Trophoblast cell (in vitro differentiated cells and primary cell): ENCODE measurements at regions not wholly inside any gene's neighbourhood (a gene's known extent, or its start where the extent isn't known, plus 50 kb on each side); places are given as distances from the start of the nearest gene placed in this dataset.
"Not testable (repeated sequence)": the region's sequence is repeated elsewhere in the genome, so short reads cannot be mapped to it uniquely, and the experiment has no call there.

Experiments used
- DNase-seq, 2 donors: peaks; one replicate each; pipeline ENCODE4 v3.0.0-alpha.2; 2016
- H2AFZ ChIP-seq: 2 replicates; pipeline ENCODE4 v1.6.1; 2013; ENCODE audit warnings: low read length, moderate library complexity, mild to moderate bottlenecking; ENCODE audit not compliant: insufficient read depth, poor library complexity
- H2AK5ac ChIP-seq: 2 replicates; pipeline ENCODE4 v1.6.1; 2013; ENCODE audit warnings: mild to moderate bottlenecking, low read length
- H2BK120ac ChIP-seq: 2 replicates; pipeline ENCODE4 v1.6.1; 2013; ENCODE audit warnings: low read length, mild to moderate bottlenecking, moderate library complexity; ENCODE audit not compliant: insufficient read depth, poor library complexity
- H2BK12ac ChIP-seq: 2 replicates; pipeline ENCODE4 v1.6.1; 2013; ENCODE audit warnings: mild to moderate bottlenecking, low read length, moderate library complexity
- H2BK5ac ChIP-seq: 2 replicates; pipeline ENCODE4 v1.6.1; 2013; ENCODE audit warnings: low read length, low read depth, moderate library complexity, mild to moderate bottlenecking; ENCODE audit not compliant: poor library complexity
- H3K14ac ChIP-seq: 2 replicates; pipeline ENCODE4 v1.6.1; 2013; ENCODE audit warnings: mild to moderate bottlenecking, low read length
- H3K18ac ChIP-seq: 2 replicates; pipeline ENCODE4 v1.6.1; 2013; ENCODE audit warnings: mild to moderate bottlenecking, low read length
- H3K23ac ChIP-seq: 2 replicates; pipeline ENCODE4 v1.6.1; 2013; ENCODE audit warnings: low read length
- H3K27ac ChIP-seq: 2 replicates; pipeline ENCODE4 v1.5.1; 2013; ENCODE audit warnings: low read depth, mild to moderate bottlenecking, inconsistent platforms, low read length, moderate library complexity
- H3K27me3 ChIP-seq: 2 replicates; pipeline ENCODE4 v1.6.1; 2013; ENCODE audit warnings: inconsistent platforms, mild to moderate bottlenecking, low read length, moderate library complexity; ENCODE audit not compliant: insufficient read depth
- H3K36me3 ChIP-seq, 2 experiments: 1 replicate in 1 of 2; 2 replicates in 1 of 2; pipeline ENCODE4 v1.6.1; 2013; ENCODE audit warnings: low read length in 2 of 2, mild to moderate bottlenecking in 2 of 2, moderate library complexity in 1 of 2; ENCODE audit not compliant: insufficient read depth in 2 of 2, control insufficient read depth in 1 of 2
- H3K4ac ChIP-seq: 2 replicates; pipeline ENCODE4 v1.6.1; 2013; ENCODE audit warnings: low read depth, mild to moderate bottlenecking, low read length, moderate library complexity
- H3K4me1 ChIP-seq, 2 experiments: 1 replicate in 1 of 2; 2 replicates in 1 of 2; pipeline ENCODE4 v1.6.1; 2013; ENCODE audit warnings: low read length in 2 of 2, mild to moderate bottlenecking in 2 of 2, moderate library complexity in 1 of 2; ENCODE audit not compliant: insufficient read depth in 2 of 2, control insufficient read depth in 1 of 2
- H3K4me2 ChIP-seq: 2 replicates; pipeline ENCODE4 v1.6.1; 2013; ENCODE audit warnings: inconsistent platforms, mild to moderate bottlenecking, low read length, moderate library complexity
- H3K4me3 ChIP-seq: 2 replicates; pipeline ENCODE4 v1.5.1; 2013; ENCODE audit warnings: mild to moderate bottlenecking, low read depth, low read length, inconsistent platforms
- H3K79me1 ChIP-seq: one replicate; pipeline ENCODE4 v1.6.1; 2013; ENCODE audit warnings: low read length
- H3K79me2 ChIP-seq: 2 replicates; pipeline ENCODE4 v1.6.1; 2013; ENCODE audit warnings: low read length, mild to moderate bottlenecking; ENCODE audit not compliant: control insufficient read depth, insufficient read depth, poor library complexity
- H3K9ac ChIP-seq: 2 replicates; pipeline ENCODE4 v1.6.1; 2013; ENCODE audit warnings: mild to moderate bottlenecking, low read length
- H3K9me3 ChIP-seq: 2 replicates; pipeline ENCODE4 v1.6.1; 2013; ENCODE audit warnings: low read depth, mild to moderate bottlenecking, control low read depth, inconsistent platforms, low read length; ENCODE audit not compliant: insufficient read depth
- H4K12ac ChIP-seq: 2 replicates; pipeline ENCODE4 v1.6.1; 2013; ENCODE audit warnings: low read depth, mild to moderate bottlenecking, low read length, moderate library complexity
- H4K8ac ChIP-seq: 2 replicates; pipeline ENCODE4 v1.6.1; 2013; ENCODE audit warnings: low read depth, mild to moderate bottlenecking, low read length, moderate library complexity
- H4K91ac ChIP-seq: one replicate; pipeline ENCODE4 v1.6.1; 2013; ENCODE audit warnings: low read depth, mild to moderate bottlenecking, low read length, moderate library complexity
- WGBS: extraction: QIAGEN DNeasy Blood & Tissue Kit; methylation state at CpG from one replicate; pipeline ENCODE4 v1.1.7; 2013; ENCODE audit warnings: missing lambda C conversion rate; ENCODE audit not compliant: insufficient read length, insufficient coverage; ENCODE audit errors: extremely low coverage; 5-methylcytosine and 5-hydroxymethylcytosine counted together

DNA sequence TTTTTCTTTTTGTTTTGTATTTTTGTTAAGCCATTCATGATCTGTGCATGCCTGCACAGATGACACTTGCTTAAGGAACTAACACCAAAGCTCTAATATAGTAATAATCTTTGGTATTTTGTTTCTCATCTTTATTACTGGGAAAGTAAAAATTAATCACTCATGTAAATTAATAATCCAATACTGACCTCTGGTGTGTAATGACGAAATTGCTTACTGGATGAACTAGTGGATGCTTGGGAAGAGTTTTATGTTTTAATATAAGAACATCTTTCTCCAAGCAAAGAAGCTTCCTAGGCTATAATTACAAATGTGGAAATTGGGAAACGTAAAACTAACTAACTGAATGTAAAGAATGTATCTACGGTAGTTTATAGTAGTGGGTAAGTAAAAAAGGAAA is 147.9 kb downstream of the POTEC start:
- peaks cover 11% of the 10 kb centered on the region for H3K9me3 ChIP-seq
- peak in 1 of 2 donors; percentile 17 for DNase-seq
- H3K14ac ChIP-seq, H3K18ac ChIP-seq, H4K12ac ChIP-seq, H2AFZ ChIP-seq, H3K27me3 ChIP-seq, H2BK5ac ChIP-seq, H4K91ac ChIP-seq, H3K23ac ChIP-seq, H2BK120ac ChIP-seq, H3K4me2 ChIP-seq, H2AK5ac ChIP-seq, H3K9ac ChIP-seq, H2BK12ac ChIP-seq, H3K4me3 ChIP-seq, H3K79me1 ChIP-seq, H3K79me2 ChIP-seq, H4K8ac ChIP-seq, H3K4ac ChIP-seq, H3K27ac ChIP-seq, H3K4me1 ChIP-seq, H3K36me3 ChIP-seq: not testable (repeated sequence)
- no CpG with 5 or more reads among the region's 3 CpGs for WGBS

DNA sequence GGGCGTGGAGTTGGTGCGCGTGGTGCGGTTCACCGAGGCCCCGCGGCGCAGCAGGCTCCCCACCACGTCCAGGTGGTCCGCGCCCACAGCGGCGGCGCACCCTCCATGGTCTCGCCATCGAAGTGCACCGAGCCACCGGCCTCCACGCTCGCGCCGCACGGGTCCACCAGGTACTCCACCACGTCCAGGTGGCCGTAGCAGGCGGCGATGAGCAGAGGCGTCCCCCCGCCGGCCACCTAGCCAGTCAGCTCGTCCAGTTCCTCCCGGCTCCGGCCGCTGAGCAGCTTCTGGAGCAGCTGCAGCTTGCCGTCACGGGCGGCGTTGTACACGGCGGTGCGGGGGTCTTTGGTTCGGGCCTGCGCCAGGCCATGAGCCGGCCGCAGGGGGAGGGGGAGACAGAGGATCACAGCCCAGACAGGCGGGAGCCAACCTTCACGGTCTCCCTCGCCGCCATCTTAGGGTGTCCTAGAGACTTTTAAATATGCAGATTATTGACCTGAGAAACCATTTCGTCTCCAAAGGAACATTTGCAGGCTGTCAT is 149.8 kb downstream of the POTEC start:
- H3K4me1 ChIP-seq, H3K14ac ChIP-seq, H3K4me3 ChIP-seq, H3K9ac ChIP-seq, H4K91ac ChIP-seq, H3K18ac ChIP-seq, H4K8ac ChIP-seq, H2BK12ac ChIP-seq, DNase-seq, H2BK5ac ChIP-seq, H3K79me1 ChIP-seq, H3K36me3 ChIP-seq, H3K27me3 ChIP-seq, H3K23ac ChIP-seq, H3K4ac ChIP-seq, H2BK120ac ChIP-seq, H3K27ac ChIP-seq, H3K4me2 ChIP-seq, H2AFZ ChIP-seq, H2AK5ac ChIP-seq, H4K12ac ChIP-seq, H3K79me2 ChIP-seq: not testable (repeated sequence)
- WGBS: no CpG with 5 or more reads among the region's 50 CpGs
- peaks cover 11% of the 10 kb centered on the region for H3K9me3 ChIP-seq

DNA sequence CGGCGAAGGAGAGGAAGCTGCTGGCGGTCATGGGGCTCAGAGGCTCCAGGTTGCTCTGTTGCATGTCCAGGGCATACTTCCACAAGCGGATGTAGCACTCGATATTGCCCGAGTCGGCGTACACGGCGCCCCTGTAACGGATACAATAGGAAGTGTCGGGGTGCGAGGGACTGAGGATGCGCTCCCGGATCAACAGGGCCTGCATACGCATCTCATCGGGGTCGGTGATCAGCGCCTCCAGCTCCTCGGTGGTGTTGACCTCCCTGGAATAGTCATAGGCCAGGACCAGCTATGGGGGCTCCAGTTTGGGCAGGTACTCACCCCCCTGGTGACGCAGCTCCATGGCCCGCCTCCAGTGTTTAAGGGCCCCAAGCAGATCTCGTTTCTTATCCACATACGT is 150.8 kb downstream of the POTEC start:
- not testable (repeated sequence) for H2BK120ac ChIP-seq, H3K4me2 ChIP-seq, H2AK5ac ChIP-seq, H3K14ac ChIP-seq, H4K91ac ChIP-seq, H3K9ac ChIP-seq, H4K8ac ChIP-seq, H2BK12ac ChIP-seq, H3K4me1 ChIP-seq, H3K23ac ChIP-seq, H3K4me3 ChIP-seq, H3K79me1 ChIP-seq, H3K79me2 ChIP-seq, DNase-seq, H2AFZ ChIP-seq, H3K4ac ChIP-seq, H3K18ac ChIP-seq, H3K27me3 ChIP-seq, H3K27ac ChIP-seq, H4K12ac ChIP-seq, H2BK5ac ChIP-seq, H3K36me3 ChIP-seq
- H3K9me3 ChIP-seq: peaks cover 11% of the 10 kb centered on the region
- no CpG with 5 or more reads among the region's 24 CpGs for WGBS

DNA sequence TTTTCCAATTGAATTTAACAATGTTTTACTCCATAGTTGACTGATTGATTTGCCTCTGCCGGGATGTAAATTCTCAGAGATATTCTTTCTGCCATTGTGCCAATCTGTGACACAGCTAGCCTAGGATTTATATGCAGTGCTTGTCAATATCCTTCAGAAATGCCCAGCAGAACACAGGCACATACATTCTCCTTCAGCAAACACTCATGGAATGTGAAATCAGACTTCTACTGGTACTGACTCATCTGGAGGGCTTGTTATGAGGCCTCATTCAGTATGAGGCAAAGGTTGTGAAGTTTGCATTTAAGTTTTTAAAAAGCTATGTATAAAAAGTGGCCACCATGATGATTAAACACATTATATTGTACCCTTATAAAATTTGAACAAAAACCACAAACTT is 158.4 kb downstream of the POTEC start:
- H2BK12ac ChIP-seq, H4K8ac ChIP-seq, H3K27ac ChIP-seq: not testable (repeated sequence)

More for the DNA sequence above, 158.4 kb downstream of the POTEC start:
- DNase-seq, H4K12ac ChIP-seq, H2BK120ac ChIP-seq, H3K18ac ChIP-seq, H3K9me3 ChIP-seq, H3K23ac ChIP-seq, H3K4me3 ChIP-seq, H3K4me2 ChIP-seq, H4K91ac ChIP-seq, H3K4me1 ChIP-seq, H3K9ac ChIP-seq, H2BK5ac ChIP-seq, H3K4ac ChIP-seq, H3K27me3 ChIP-seq, H3K79me2 ChIP-seq, H3K14ac ChIP-seq, H2AK5ac ChIP-seq, H3K79me1 ChIP-seq, H3K36me3 ChIP-seq, H2AFZ ChIP-seq: not testable (repeated sequence)
- WGBS: no CpG with 5 or more reads among the region's 1 CpG
